ENCODE measurements at regions not wholly inside any gene's neighbourhood (a gene's known extent, or its start where the extent isn't known, plus 50 kb on each side); places are given as distances from the start of the nearest gene placed in this dataset.

DNA sequence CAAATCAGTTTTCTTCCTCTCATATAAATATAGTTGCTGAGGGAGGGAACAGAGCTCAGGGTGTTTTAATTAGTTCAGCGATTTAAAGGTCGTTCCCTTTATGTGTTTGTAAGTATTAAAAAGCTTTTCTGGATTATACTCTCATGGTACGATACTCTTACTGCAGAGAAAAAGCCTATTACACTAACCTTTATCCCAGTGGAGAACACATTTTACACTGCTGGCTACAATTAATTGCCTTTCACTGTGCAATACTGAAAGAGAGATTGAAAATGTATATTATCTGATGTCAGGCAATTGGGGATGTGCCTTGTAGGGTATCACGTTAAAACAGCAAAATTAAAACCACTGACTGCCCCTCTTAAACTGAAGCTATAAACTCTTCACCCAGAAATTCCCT is 526.9 kb upstream of the SGCG start:
- H3K27ac Mint-ChIP-seq = peak overlapping the region in 2 of 3 experiments; percentile 11 to 72
- no peaks in the 10 kb centered on the region for H3K36me3 Mint-ChIP-seq (ENCODE audit: low read depth)
- H3K4me1 Mint-ChIP-seq = peaks cover 21% of the 10 kb centered on the region
- TF ChIP-seq, protein P1, sequence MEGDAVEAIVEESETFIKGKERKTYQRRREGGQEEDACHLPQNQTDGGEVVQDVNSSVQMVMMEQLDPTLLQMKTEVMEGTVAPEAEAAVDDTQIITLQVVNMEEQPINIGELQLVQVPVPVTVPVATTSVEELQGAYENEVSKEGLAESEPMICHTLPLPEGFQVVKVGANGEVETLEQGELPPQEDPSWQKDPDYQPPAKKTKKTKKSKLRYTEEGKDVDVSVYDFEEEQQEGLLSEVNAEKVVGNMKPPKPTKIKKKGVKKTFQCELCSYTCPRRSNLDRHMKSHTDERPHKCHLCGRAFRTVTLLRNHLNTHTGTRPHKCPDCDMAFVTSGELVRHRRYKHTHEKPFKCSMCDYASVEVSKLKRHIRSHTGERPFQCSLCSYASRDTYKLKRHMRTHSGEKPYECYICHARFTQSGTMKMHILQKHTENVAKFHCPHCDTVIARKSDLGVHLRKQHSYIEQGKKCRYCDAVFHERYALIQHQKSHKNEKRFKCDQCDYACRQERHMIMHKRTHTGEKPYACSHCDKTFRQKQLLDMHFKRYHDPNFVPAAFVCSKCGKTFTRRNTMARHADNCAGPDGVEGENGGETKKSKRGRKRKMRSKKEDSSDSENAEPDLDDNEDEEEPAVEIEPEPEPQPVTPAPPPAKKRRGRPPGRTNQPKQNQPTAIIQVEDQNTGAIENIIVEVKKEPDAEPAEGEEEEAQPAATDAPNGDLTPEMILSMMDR (IDR thresholded peaks at IDR 0.05; ENCODE audit: unreplicated experiment in 3 of 3) = no peak
- H3K4me3 Mint-ChIP-seq = no peak overlapping the region
- H3K9me3 Mint-ChIP-seq = peaks cover 5% of the 10 kb centered on the region
- peaks cover 3% of the 10 kb centered on the region for H3K27me3 Mint-ChIP-seq (ENCODE audit: low read depth)

DNA sequence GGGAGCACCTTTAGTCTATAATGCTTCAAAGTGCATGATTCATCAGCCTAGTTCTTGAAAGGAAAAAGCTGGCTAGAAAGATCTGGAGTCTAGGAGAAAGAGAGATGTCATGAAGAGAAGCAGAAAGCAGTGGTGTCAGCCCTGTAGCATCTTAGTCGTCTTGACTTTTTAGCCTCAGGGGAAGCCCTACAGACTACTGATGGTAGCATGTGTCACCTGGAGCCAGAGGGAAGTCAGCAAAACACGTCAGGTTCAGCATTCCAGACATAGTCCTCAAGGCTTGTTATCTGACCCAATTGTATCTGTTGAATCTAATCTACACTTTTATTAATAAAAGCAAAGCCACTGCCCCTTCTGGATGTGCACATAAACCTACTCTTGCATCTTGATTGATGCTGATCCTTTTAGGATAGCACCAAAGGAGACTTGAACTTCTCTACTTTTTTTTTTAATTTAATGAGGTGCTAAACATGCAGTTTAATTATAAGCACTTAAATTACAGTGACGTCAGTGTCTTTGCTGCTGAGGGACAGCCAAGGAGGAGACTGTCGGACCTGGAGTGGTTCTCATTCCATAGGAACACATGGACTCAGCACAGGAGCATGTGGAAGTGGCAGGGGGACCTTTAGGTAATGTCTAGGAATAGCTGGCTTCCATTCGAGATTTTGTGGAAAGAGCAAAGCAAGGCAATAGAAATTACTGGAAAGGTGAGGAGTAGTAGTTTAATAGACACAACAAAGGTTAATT is 525.5 kb upstream of the SGCG start:
- H3K4me1 Mint-ChIP-seq = peaks cover 20% of the 10 kb centered on the region
- no peak overlapping the region for H3K27ac Mint-ChIP-seq
- H3K9me3 Mint-ChIP-seq = peaks cover 5% of the 10 kb centered on the region
- no peak overlapping the region for H3K4me3 Mint-ChIP-seq
- H3K36me3 Mint-ChIP-seq (ENCODE audit: low read depth) = no peaks in the 10 kb centered on the region
- TF ChIP-seq, protein P1 (IDR thresholded peaks at IDR 0.05; ENCODE audit: unreplicated experiment in 3 of 3) = no peak
- H3K27me3 Mint-ChIP-seq (ENCODE audit: low read depth) = peaks cover 2% of the 10 kb centered on the region

DNA sequence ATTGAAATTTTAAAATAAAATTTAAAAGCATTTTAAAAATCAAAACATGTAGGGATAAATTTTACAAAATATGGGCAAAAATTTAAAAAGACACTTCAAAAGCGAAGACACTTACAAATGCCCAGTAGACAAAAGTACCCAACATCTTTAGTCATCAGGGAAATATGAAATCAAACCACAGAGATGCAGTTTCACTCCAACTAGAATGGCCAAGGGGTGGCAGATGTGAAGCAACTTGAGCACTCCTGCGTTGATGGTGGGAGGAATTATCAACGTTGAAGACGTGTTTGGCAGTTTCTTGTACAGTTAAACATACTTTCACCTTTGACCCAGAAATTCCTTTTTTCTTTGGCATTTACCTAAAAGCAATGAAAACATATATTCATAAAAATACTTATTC is 518.0 kb upstream of the SGCG start:
- Mint-ChIP-seq H3K27me3 (ENCODE audit: low read depth) (peaks cover 4% of the 10 kb centered on the region), H3K27ac (no peak overlapping the region)
- TF ChIP-seq, protein P1 (IDR thresholded peaks at IDR 0.05; ENCODE audit: unreplicated experiment in 3 of 3) = no peak

DNA sequence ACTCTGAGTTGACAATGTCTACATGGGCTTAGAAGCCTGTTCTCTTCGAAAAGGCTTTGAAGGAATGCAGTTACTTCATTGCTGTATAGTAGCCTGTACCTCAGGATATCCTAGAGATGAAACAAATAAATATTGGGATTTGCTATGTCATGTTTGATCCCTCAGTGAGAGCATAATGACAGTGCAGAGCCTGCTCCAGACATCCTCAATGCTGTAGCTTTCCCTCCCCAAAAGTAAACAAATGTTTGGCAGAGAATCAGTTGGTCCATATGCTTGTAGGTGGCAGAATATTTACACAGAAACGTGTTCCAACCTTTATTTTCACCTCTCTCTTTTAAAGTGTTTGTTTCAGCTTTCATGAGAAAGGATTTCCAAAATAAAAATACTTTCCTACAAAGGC is 515.3 kb upstream of the SGCG start:
- no peaks in the 10 kb centered on the region for H3K4me1 Mint-ChIP-seq
- no peak overlapping the region for H3K4me3 Mint-ChIP-seq
- H3K27me3 Mint-ChIP-seq (ENCODE audit: low read depth) = peaks cover 4% of the 10 kb centered on the region
- H3K36me3 Mint-ChIP-seq (ENCODE audit: low read depth) = no peaks in the 10 kb centered on the region
- H3K9me3 Mint-ChIP-seq = no peaks in the 10 kb centered on the region
- no peak overlapping the region for H3K27ac Mint-ChIP-seq
- TF ChIP-seq, protein P1 (IDR thresholded peaks at IDR 0.05; ENCODE audit: unreplicated experiment in 3 of 3) = no peak

More for the DNA sequence above, 518.0 kb upstream of the SGCG start:
- Mint-ChIP-seq H3K36me3 (ENCODE audit: low read depth) (no peaks in the 10 kb centered on the region), H3K9me3 (peaks cover 5% of the 10 kb centered on the region), H3K4me1 (no peaks in the 10 kb centered on the region), H3K4me3 (no peak overlapping the region)

DNA sequence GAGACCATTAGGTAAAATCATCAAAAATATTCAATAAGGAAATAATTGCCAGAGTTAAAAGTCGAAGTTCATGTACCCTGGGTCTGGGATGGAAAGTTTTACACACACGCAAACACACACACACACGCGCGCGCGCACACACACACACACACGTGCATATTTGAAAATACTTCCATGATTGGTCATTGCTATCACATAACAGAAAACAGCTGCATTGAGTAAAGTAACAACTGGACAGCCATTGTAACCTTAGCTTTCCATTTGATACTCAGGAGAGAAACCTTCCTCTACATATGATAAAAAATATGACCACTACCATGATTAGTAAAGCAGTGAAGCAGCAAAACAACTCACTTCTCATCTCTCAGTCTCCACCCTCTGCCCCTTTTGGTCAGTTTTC is 490.0 kb upstream of the SGCG start:
- peak overlapping the region; percentile 52 to 92 (median 53) for H3K27ac Mint-ChIP-seq

More for the DNA sequence above, 490.0 kb upstream of the SGCG start:
- Mint-ChIP-seq H3K36me3 (ENCODE audit: low read depth) (no peaks in the 10 kb centered on the region), H3K9me3 (peaks cover 35% of the 10 kb centered on the region), H3K27me3 (ENCODE audit: low read depth) (no peaks in the 10 kb centered on the region), H3K4me1 (peaks cover 22% of the 10 kb centered on the region), H3K4me3 (no peak overlapping the region)
- TF ChIP-seq, protein P1 (IDR thresholded peaks at IDR 0.05; ENCODE audit: unreplicated experiment in 3 of 3) = no peak

Data from nephron (organoid).